A549 (cell line): ENCODE measurements at regions not wholly inside any gene's neighbourhood (a gene's known extent, or its start where the extent isn't known, plus 50 kb on each side); places are given as distances from the start of the nearest gene placed in this dataset.

Source experiments
- ATAC-seq, 2 experiments: fragments of 200-7000 bp in 1 of 2; fragments of >200 bp in 1 of 2; cut with Nextera tagmentation in 1 of 2; cut with Tn5 transposase in 1 of 2; 3 replicates each; pipeline versions ENCODE4 v1.8.0 to v1.9.1; 2018 to 2020; ENCODE audit warnings: mild to moderate bottlenecking in 1 of 2, moderate library complexity in 1 of 2
- CTCF ChIA-PET: fragments of 300-600 bp; sonication (Branson Sonifier 250); formaldehyde crosslinking; extraction: SDS; loops from one replicate; lab custom pipeline; 2021; ENCODE audit warnings: antibody characterized with exemption, inconsistent platforms; lab: Yijun Ruan, JAX
- POLR2A ChIA-PET: fragments of 350-600 bp; formaldehyde crosslinking; extraction: SDS; loops from one replicate; lab custom pipeline; 2021; ENCODE audit warnings: antibody characterized with exemption, inconsistent platforms; lab: Yijun Ruan, JAX
- DNase-seq, 2 experiments: peaks; one replicate each; pipeline versions ENCODE4 v3.0.0 to v3.0.0-alpha.2; 2011 to 2016; ENCODE audit warnings: low read depth in 1 of 2, low spot score in 1 of 2
- FAIRE-seq: peaks from 2 replicates; lab custom pipeline; 2011; peaks lifted over from hg19 to GRCh38; lab: Jason Lieb, UNC
- H3K27ac ChIP-seq, 2 experiments: fragments of >200 bp; sonication (Bioruptor Twin); formaldehyde crosslinking; 3 replicates each; pipeline ENCODE4 v1.5.1; 2016 to 2017
- H3K4me1 ChIP-seq: fragments of >200 bp; sonication (Bioruptor Twin); formaldehyde crosslinking; 3 replicates; pipeline ENCODE4 v1.6.1; 2016
- H3K4me2 ChIP-seq: fragments of >200 bp; sonication (Bioruptor Twin); formaldehyde crosslinking; 3 replicates; pipeline ENCODE4 v1.6.1; 2016
- H3K4me3 ChIP-seq: fragments of >200 bp; sonication (Bioruptor Twin); formaldehyde crosslinking; 3 replicates; pipeline ENCODE4 v1.5.1; 2016
- H3K9me3 ChIP-seq: fragments of >200 bp; sonication (Bioruptor Twin); formaldehyde crosslinking; 3 replicates; pipeline ENCODE4 v1.6.1; 2016
- CBX2 ChIP-seq: fragments of 200-600 bp; sonication (generic); IDR thresholded peaks from 2 replicates; pipeline ENCODE4 v1.6.1; 2016; ENCODE audit warnings: low read depth, mild to moderate bottlenecking, borderline replicate concordance
- EHMT2 ChIP-seq: fragments of 200-600 bp; sonication (generic); IDR thresholded peaks from 2 replicates; pipeline ENCODE4 v1.6.1; 2016; ENCODE audit warnings: antibody characterized with exemption, low read depth, mild to moderate bottlenecking, moderate library complexity
- ESRRA ChIP-seq: fragments of 150-350 bp; IDR thresholded peaks from 2 replicates; pipeline ENCODE4 v1.6.1; 2014; ENCODE audit warnings: mild to moderate bottlenecking, low read length, borderline replicate concordance
- FOXS1 ChIP-seq: fragments of 250-450 bp; sonication (Bioruptor Pico); IDR thresholded peaks from 2 replicates; pipeline ENCODE4 v1.5.0; 2020; ENCODE audit warnings: mild to moderate bottlenecking, moderate library complexity
- KDM1A ChIP-seq: fragments of 200-600 bp; sonication (generic); IDR thresholded peaks from 2 replicates; pipeline ENCODE4 v1.6.1; 2016; ENCODE audit warnings: low read depth, mild to moderate bottlenecking
- KDM5A ChIP-seq: fragments of 200-600 bp; sonication (generic); IDR thresholded peaks from 2 replicates; pipeline ENCODE4 v1.6.1; 2016; ENCODE audit warnings: antibody characterized with exemption, mild to moderate bottlenecking
- MYC ChIP-seq: IDR thresholded peaks from 2 replicates; pipeline ENCODE4 v1.6.1; 2012; ENCODE audit warnings: mild to moderate bottlenecking, inconsistent platforms, low read length, improper control_type of control experiment, borderline replicate concordance
- PHF8 ChIP-seq: fragments of 200-600 bp; sonication (generic); IDR thresholded peaks from 2 replicates; pipeline ENCODE4 v1.6.1; 2016; ENCODE audit warnings: low read depth, mild to moderate bottlenecking, antibody characterized with exemption, moderate library complexity, borderline replicate concordance
- POLR2A ChIP-seq: IDR thresholded peaks from 2 replicates; pipeline ENCODE4 v1.6.1; 2012; ENCODE audit warnings: mild to moderate bottlenecking, low read length
- SMC3 ChIP-seq: fragments of >200 bp; sonication (Bioruptor Twin); formaldehyde crosslinking; IDR thresholded peaks from 3 replicates; pipeline ENCODE4 v1.6.1; 2018; ENCODE audit warnings: inconsistent platforms
- SREBF2 ChIP-seq: fragments of 450-650 bp; IDR thresholded peaks from 2 replicates; pipeline ENCODE4 v1.6.1; 2014; ENCODE audit warnings: mild to moderate bottlenecking, moderate library complexity
- TFCP2L1 ChIP-seq: fragments of 250-450 bp; sonication (Bioruptor Pico); IDR thresholded peaks from 2 replicates; pipeline ENCODE4 v1.5.0; 2021; ENCODE audit warnings: mild to moderate bottlenecking
- TP53 ChIP-seq: fragments of 250-450 bp; sonication (Bioruptor Pico); IDR thresholded peaks from 2 replicates; pipeline ENCODE4 v1.5.0; 2021; ENCODE audit warnings: mild to moderate bottlenecking, moderate library complexity
- ZFP36 ChIP-seq: fragments of 450-650 bp; IDR thresholded peaks from 2 replicates; pipeline ENCODE4 v1.6.1; 2014; ENCODE audit warnings: borderline replicate concordance; ENCODE audit not compliant: partially characterized antibody
- WGBS: methylation state at CpG from one replicate; pipeline ENCODE4 v1.1.6; 2017; ENCODE audit errors: missing lambda C conversion rate; 5-methylcytosine and 5-hydroxymethylcytosine counted together
- TF ChIP-seq, protein P1 (sequence below): IDR thresholded peaks from 2 replicates; pipeline ENCODE4 v1.6.1; 2012; ENCODE audit warnings: low read depth, borderline replicate concordance
- TF ChIP-seq, protein P2 (sequence below): fragments of 250-450 bp; sonication (Bioruptor Pico); IDR thresholded peaks from 2 replicates; pipeline ENCODE4 v1.5.0; 2020; ENCODE audit warnings: low read depth, mild to moderate bottlenecking, moderate library complexity
- TF ChIP-seq, protein P3 (sequence below): IDR thresholded peaks from 2 replicates; pipeline ENCODE4 v1.6.1; 2012
- TF ChIP-seq, protein P4 (sequence below): fragments of 250-450 bp; sonication (Bioruptor Pico); IDR thresholded peaks from 2 replicates; pipeline ENCODE4 v1.5.0; 2021; ENCODE audit warnings: mild to moderate bottlenecking, moderate library complexity, borderline replicate concordance
- TF ChIP-seq, protein P5 (sequence below): fragments of 150-350 bp; IDR thresholded peaks from 2 replicates; pipeline ENCODE4 v1.6.1; 2014; ENCODE audit warnings: low read depth, mild to moderate bottlenecking, low read length
- TF ChIP-seq, protein P6 (sequence below): fragments of >200 bp; sonication (Bioruptor Twin); formaldehyde crosslinking; IDR thresholded peaks from 3 replicates; pipeline ENCODE4 v1.5.1; 2016
- TF ChIP-seq, protein P7 (sequence below): fragments of 450-650 bp; IDR thresholded peaks from 2 replicates; pipeline ENCODE4 v1.6.1; 2014; ENCODE audit warnings: antibody characterized with exemption
- TF ChIP-seq, protein P8 (sequence below): fragments of >200 bp; sonication (Bioruptor Twin); formaldehyde crosslinking; IDR thresholded peaks from 3 replicates; pipeline ENCODE4 v1.6.1; 2016
- TF ChIP-seq, protein P9 (sequence below): fragments of >200 bp; sonication (Bioruptor Twin); formaldehyde crosslinking; IDR thresholded peaks from 2 replicates; pipeline ENCODE4 v1.6.1; 2016

DNA sequence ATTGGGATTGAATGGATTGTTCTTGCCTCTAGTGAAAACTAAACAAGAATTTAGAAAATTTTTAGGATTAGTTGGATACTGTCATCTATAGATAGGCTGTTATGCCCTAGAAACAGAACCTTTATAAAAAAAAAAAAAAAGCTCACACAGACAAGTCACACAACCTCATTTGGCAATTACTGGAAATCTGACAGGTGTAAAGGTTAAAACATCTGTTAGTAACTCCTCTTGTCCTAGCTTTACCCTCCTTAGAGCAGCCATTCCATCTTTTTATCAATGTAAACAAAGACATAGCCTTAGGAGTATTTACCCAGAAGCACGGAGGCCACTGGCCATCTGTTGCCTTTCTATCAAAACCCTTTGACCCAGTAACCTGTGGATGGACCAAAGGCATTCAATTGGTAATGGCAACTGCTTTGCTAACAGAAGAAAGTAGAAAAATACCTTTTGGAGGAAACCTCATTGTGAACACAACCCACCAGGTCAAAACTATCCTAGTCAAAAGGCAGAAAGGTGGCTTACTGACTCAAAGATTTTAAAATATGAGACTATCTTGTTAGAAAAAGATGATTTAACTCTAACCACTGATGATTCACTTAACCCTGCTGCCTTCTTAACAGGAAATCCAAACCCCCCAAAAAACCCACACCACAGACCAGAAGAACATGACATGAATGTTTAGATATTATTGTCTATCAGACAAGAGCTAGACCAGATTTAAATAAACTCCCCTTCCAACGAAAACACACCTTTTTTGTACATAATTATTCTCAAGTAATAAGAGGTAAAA lies 357.2 kb upstream of the HSFY2 start:
- no peak overlapping the region for H3K4me3 ChIP-seq
- 9% methylated on average over 2 of the region's 2 CpGs for WGBS
- ChIA-PET CTCF (no interaction called here), POLR2A (no interaction called here)
- FAIRE-seq (no peak), ATAC-seq (no peak), DNase-seq (no peak)
- no peak overlapping the region for H3K27ac ChIP-seq
- no peak for TF ChIP-seq PHF8
- TF ChIP-seq, protein P1, sequence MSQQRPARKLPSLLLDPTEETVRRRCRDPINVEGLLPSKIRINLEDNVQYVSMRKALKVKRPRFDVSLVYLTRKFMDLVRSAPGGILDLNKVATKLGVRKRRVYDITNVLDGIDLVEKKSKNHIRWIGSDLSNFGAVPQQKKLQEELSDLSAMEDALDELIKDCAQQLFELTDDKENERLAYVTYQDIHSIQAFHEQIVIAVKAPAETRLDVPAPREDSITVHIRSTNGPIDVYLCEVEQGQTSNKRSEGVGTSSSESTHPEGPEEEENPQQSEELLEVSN: no peak
- TF ChIP-seq, protein P2, sequence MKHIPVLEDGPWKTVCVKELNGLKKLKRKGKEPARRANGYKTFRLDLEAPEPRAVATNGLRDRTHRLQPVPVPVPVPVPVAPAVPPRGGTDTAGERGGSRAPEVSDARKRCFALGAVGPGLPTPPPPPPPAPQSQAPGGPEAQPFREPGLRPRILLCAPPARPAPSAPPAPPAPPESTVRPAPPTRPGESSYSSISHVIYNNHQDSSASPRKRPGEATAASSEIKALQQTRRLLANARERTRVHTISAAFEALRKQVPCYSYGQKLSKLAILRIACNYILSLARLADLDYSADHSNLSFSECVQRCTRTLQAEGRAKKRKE (CRISPR knock-in tag): no peak
- no peak for TF ChIP-seq ZFP36
- TF ChIP-seq KDM1A: no peak
- TF ChIP-seq, protein P3, sequence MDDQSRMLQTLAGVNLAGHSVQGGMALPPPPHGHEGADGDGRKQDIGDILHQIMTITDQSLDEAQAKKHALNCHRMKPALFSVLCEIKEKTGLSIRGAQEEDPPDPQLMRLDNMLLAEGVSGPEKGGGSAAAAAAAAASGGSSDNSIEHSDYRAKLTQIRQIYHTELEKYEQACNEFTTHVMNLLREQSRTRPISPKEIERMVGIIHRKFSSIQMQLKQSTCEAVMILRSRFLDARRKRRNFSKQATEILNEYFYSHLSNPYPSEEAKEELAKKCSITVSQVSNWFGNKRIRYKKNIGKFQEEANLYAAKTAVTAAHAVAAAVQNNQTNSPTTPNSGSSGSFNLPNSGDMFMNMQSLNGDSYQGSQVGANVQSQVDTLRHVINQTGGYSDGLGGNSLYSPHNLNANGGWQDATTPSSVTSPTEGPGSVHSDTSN: no peak
- no peak for TF ChIP-seq EHMT2
- no peak for TF ChIP-seq SMC3
- H3K4me2 ChIP-seq: no peak overlapping the region
- no peaks in the 10 kb centered on the region for H3K9me3 ChIP-seq
- H3K4me1 ChIP-seq: no peaks in the 10 kb centered on the region

DNA sequence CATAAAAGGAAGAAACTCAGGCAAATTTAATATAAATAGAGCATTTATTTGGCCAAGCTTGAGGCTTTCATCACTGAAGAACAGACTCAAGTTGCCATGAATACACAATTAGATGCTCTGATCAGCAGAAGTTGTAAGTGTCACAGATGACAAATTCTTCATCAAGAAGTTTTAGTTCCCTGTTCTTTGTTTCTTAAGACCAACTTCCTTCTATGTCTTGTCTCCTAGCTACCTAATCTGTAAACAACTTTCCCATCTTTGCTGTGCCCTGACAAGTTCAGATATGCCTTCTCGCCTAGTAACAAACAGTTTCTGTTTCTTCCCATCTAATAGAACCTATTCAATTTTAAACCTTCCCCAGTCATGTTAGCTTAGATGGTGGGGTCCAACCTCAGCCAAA lies 353.4 kb upstream of the HSFY2 start:
- TF ChIP-seq, protein P4, sequence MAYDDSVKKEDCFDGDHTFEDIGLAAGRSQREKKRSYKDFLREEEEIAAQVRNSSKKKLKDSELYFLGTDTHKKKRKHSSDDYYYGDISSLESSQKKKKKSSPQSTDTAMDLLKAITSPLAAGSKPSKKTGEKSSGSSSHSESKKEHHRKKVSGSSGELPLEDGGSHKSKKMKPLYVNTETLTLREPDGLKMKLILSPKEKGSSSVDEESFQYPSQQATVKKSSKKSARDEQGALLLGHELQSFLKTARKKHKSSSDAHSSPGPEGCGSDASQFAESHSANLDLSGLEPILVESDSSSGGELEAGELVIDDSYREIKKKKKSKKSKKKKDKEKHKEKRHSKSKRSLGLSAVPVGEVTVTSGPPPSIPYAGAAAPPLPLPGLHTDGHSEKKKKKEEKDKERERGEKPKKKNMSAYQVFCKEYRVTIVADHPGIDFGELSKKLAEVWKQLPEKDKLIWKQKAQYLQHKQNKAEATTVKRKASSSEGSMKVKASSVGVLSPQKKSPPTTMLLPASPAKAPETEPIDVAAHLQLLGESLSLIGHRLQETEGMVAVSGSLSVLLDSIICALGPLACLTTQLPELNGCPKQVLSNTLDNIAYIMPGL (CRISPR knock-in tag): no peak
- no peak for ATAC-seq
- no peak for FAIRE-seq
- 50% methylated on average over 1 of the region's 1 CpG for WGBS
- Histone ChIP-seq H3K4me3 (no peak overlapping the region), H3K4me2 (no peak overlapping the region), H3K27ac (no peak overlapping the region), H3K9me3 (no peaks in the 10 kb centered on the region), H3K4me1 (no peaks in the 10 kb centered on the region)
- CTCF ChIA-PET: no interaction called here
- no peak for DNase-seq
- POLR2A ChIA-PET: no interaction called here

DNA sequence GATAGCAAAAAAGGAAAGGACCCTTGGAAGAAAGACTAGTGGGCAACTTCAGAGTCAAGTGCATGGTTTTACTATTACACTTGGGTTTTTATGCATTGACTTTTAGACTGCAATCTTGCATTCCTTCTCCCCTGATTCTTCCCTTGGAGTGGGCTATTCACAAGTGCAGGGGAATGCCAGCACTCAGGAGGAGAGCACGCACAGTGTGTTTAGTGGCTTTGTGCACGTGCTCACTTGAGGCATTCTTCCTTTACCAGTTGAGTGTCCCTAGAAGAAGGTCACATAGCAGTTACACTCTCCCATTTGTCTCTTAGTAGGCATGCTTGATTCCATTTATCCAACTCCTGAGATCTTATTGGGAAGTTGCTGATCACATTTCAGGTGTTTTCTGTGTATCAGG lies 351.1 kb upstream of the HSFY2 start:
- TF ChIP-seq SREBF2 (no peak), TP53 (CRISPR knock-in tag) (no peak), POLR2A (no peak), KDM5A (no peak), MYC (no peak), TFCP2L1 (CRISPR knock-in tag) (no peak), CBX2 (no peak), ESRRA (no peak), PHF8 (no peak), FOXS1 (CRISPR knock-in tag) (no peak)
- TF ChIP-seq, protein P5, sequence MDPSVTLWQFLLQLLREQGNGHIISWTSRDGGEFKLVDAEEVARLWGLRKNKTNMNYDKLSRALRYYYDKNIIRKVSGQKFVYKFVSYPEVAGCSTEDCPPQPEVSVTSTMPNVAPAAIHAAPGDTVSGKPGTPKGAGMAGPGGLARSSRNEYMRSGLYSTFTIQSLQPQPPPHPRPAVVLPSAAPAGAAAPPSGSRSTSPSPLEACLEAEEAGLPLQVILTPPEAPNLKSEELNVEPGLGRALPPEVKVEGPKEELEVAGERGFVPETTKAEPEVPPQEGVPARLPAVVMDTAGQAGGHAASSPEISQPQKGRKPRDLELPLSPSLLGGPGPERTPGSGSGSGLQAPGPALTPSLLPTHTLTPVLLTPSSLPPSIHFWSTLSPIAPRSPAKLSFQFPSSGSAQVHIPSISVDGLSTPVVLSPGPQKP: no peak
- TF ChIP-seq, protein P6, sequence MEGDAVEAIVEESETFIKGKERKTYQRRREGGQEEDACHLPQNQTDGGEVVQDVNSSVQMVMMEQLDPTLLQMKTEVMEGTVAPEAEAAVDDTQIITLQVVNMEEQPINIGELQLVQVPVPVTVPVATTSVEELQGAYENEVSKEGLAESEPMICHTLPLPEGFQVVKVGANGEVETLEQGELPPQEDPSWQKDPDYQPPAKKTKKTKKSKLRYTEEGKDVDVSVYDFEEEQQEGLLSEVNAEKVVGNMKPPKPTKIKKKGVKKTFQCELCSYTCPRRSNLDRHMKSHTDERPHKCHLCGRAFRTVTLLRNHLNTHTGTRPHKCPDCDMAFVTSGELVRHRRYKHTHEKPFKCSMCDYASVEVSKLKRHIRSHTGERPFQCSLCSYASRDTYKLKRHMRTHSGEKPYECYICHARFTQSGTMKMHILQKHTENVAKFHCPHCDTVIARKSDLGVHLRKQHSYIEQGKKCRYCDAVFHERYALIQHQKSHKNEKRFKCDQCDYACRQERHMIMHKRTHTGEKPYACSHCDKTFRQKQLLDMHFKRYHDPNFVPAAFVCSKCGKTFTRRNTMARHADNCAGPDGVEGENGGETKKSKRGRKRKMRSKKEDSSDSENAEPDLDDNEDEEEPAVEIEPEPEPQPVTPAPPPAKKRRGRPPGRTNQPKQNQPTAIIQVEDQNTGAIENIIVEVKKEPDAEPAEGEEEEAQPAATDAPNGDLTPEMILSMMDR: no peak
- TF ChIP-seq, protein P7, sequence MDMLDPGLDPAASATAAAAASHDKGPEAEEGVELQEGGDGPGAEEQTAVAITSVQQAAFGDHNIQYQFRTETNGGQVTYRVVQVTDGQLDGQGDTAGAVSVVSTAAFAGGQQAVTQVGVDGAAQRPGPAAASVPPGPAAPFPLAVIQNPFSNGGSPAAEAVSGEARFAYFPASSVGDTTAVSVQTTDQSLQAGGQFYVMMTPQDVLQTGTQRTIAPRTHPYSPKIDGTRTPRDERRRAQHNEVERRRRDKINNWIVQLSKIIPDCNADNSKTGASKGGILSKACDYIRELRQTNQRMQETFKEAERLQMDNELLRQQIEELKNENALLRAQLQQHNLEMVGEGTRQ: no peak
- TF ChIP-seq, protein P8, sequence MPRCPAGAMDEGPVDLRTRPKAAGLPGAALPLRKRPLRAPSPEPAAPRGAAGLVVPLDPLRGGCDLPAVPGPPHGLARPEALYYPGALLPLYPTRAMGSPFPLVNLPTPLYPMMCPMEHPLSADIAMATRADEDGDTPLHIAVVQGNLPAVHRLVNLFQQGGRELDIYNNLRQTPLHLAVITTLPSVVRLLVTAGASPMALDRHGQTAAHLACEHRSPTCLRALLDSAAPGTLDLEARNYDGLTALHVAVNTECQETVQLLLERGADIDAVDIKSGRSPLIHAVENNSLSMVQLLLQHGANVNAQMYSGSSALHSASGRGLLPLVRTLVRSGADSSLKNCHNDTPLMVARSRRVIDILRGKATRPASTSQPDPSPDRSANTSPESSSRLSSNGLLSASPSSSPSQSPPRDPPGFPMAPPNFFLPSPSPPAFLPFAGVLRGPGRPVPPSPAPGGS: no peak
- TF ChIP-seq, protein P9, sequence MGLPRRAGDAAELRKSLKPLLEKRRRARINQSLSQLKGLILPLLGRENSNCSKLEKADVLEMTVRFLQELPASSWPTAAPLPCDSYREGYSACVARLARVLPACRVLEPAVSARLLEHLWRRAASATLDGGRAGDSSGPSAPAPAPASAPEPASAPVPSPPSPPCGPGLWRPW: no peak
- H3K9me3 ChIP-seq: no peaks in the 10 kb centered on the region
- WGBS: 25% methylated on average over 2 of the region's 2 CpGs
- ATAC-seq (no peak), DNase-seq (no peak), FAIRE-seq (no peak)
- no peak overlapping the region for H3K27ac ChIP-seq
- CTCF ChIA-PET: no interaction called here
- POLR2A ChIA-PET: no interaction called here
- no peak overlapping the region for H3K4me2 ChIP-seq
- no peaks in the 10 kb centered on the region for H3K4me1 ChIP-seq
- no peak overlapping the region for H3K4me3 ChIP-seq
